Esophagus squamous epithelium (tissue), 4 donors: ENCODE measurements at regions not wholly inside any gene's neighbourhood (a gene's known extent, or its start where the extent isn't known, plus 50 kb on each side); places are given as distances from the start of the nearest gene placed in this dataset.

ENCODE experiments used
- POLR2A ChIP-seq, 4 donors: fragments of 450-650 bp; IDR thresholded peaks; one replicate each; pipeline ENCODE4 v1.6.1; 2017; ENCODE audit warnings: antibody characterized with exemption in 4 of 4, mild to moderate bottlenecking in 4 of 4, moderate library complexity in 3 of 4
- TF ChIP-seq, protein P1 (sequence below), 6 experiments: fragments of 450-650 bp in 4 of 6; fragments of 200-600 bp in 2 of 6; sonication (generic) in 2 of 6; IDR thresholded peaks; one replicate each; pipeline ENCODE4 v1.5.1; 2016 to 2019; ENCODE audit warnings: antibody characterized with exemption in 6 of 6, mild to moderate bottlenecking in 4 of 6, moderate library complexity in 4 of 6

GRCh38 chr3:164890061-164890460 lies 188.2 kb downstream of the SI start:
- TF ChIP-seq, protein P1, sequence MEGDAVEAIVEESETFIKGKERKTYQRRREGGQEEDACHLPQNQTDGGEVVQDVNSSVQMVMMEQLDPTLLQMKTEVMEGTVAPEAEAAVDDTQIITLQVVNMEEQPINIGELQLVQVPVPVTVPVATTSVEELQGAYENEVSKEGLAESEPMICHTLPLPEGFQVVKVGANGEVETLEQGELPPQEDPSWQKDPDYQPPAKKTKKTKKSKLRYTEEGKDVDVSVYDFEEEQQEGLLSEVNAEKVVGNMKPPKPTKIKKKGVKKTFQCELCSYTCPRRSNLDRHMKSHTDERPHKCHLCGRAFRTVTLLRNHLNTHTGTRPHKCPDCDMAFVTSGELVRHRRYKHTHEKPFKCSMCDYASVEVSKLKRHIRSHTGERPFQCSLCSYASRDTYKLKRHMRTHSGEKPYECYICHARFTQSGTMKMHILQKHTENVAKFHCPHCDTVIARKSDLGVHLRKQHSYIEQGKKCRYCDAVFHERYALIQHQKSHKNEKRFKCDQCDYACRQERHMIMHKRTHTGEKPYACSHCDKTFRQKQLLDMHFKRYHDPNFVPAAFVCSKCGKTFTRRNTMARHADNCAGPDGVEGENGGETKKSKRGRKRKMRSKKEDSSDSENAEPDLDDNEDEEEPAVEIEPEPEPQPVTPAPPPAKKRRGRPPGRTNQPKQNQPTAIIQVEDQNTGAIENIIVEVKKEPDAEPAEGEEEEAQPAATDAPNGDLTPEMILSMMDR (IDR thresholded peaks at IDR 0.05): no peak
- no peak for TF ChIP-seq POLR2A (IDR thresholded peaks at IDR 0.05)
